Chondrocyte (in vitro differentiated cells): ENCODE measurements at regions not wholly inside any gene's neighbourhood (a gene's known extent, or its start where the extent isn't known, plus 50 kb on each side); places are given as distances from the start of the nearest gene placed in this dataset.

Experiments used
- DNase-seq: peaks from one replicate; pipeline ENCODE4 v3.0.0; 2021; ENCODE audit warnings: mixed read lengths, low spot score
- H3K27ac Mint-ChIP-seq: one replicate; pipeline ENCODE4 v1.8.0; 2021; ENCODE audit warnings: mild to moderate bottlenecking, moderate library complexity, mixed read lengths; ENCODE audit not compliant: unreplicated experiment
- H3K27me3 Mint-ChIP-seq: 2 replicates; pipeline ENCODE4 v1.8.0; 2021; ENCODE audit warnings: low read depth, mixed read lengths
- H3K36me3 Mint-ChIP-seq: 2 replicates; pipeline ENCODE4 v1.8.0; 2021; ENCODE audit warnings: low read depth, mixed read lengths
- H3K4me1 Mint-ChIP-seq: 2 replicates; pipeline ENCODE4 v1.8.0; 2021; ENCODE audit warnings: low read depth, mild to moderate bottlenecking, mixed read lengths
- H3K4me3 Mint-ChIP-seq: one replicate; pipeline ENCODE4 v1.8.0; 2021; ENCODE audit warnings: mild to moderate bottlenecking, moderate library complexity, mixed read lengths; ENCODE audit not compliant: unreplicated experiment
- H3K9me3 Mint-ChIP-seq: 2 replicates; pipeline ENCODE4 v1.8.0; 2021; ENCODE audit warnings: low read depth, mixed read lengths
- CTCF ChIP-seq: fragments of 200-600 bp; sonication (generic); IDR thresholded peaks from 2 replicates; pipeline ENCODE4 v1.5.0; 2021; ENCODE audit warnings: antibody characterized with exemption, mild to moderate bottlenecking, moderate library complexity

GRCh38 chr5:135173662-135174290 is 139.7 kb upstream of the PITX1 start:
- no peak for DNase-seq
- Mint-ChIP-seq H3K27ac (no peak overlapping the region), H3K4me1 (no peaks in the 10 kb centered on the region), H3K36me3 (peaks cover 2% of the 10 kb centered on the region), H3K4me3 (no peak overlapping the region), H3K27me3 (peaks cover 69% of the 10 kb centered on the region), H3K9me3 (no peaks in the 10 kb centered on the region)
- no peak for TF ChIP-seq CTCF

- TF ChIP-seq CTCF: no peak
- Mint-ChIP-seq H3K27me3 (peaks cover 75% of the 10 kb centered on the region), H3K4me3 (no peak overlapping the region), H3K9me3 (no peaks in the 10 kb centered on the region), H3K36me3 (peaks cover 2% of the 10 kb centered on the region), H3K27ac (no peak overlapping the region), H3K4me1 (no peaks in the 10 kb centered on the region)
- DNase-seq: no peak
These were observed 138.7 kb upstream of the PITX1 start for GRCh38 chr5:135172718-135173117.

- Mint-ChIP-seq H3K36me3 (peaks cover 2% of the 10 kb centered on the region), H3K27ac (no peak overlapping the region), H3K9me3 (no peaks in the 10 kb centered on the region), H3K4me3 (no peak overlapping the region), H3K4me1 (no peaks in the 10 kb centered on the region), H3K27me3 (peaks cover 73% of the 10 kb centered on the region)
- no peak for DNase-seq
- TF ChIP-seq CTCF: no peak
These were observed 137.3 kb upstream of the PITX1 start for GRCh38 chr5:135171336-135171735.

GRCh38 chr5:135170500-135170899 is 136.5 kb upstream of the PITX1 start:
- H3K27me3 Mint-ChIP-seq: peaks cover 81% of the 10 kb centered on the region
- no peak for DNase-seq
- H3K9me3 Mint-ChIP-seq: no peaks in the 10 kb centered on the region
- no peak for TF ChIP-seq CTCF
- no peak overlapping the region for H3K27ac Mint-ChIP-seq
- no peak overlapping the region for H3K4me3 Mint-ChIP-seq
- peaks cover 2% of the 10 kb centered on the region for H3K36me3 Mint-ChIP-seq
- H3K4me1 Mint-ChIP-seq: no peaks in the 10 kb centered on the region

GRCh38 chr5:135169753-135170152 is 135.7 kb upstream of the PITX1 start:
- H3K27ac Mint-ChIP-seq: no peak overlapping the region
- peaks cover 2% of the 10 kb centered on the region for H3K36me3 Mint-ChIP-seq
- TF ChIP-seq CTCF: no peak
- DNase-seq: no peak
- H3K9me3 Mint-ChIP-seq: no peaks in the 10 kb centered on the region
- H3K27me3 Mint-ChIP-seq: peaks cover 81% of the 10 kb centered on the region
- no peaks in the 10 kb centered on the region for H3K4me1 Mint-ChIP-seq
- H3K4me3 Mint-ChIP-seq: no peak overlapping the region
